HT-29 (cell line): ENCODE measurements at regions not wholly inside any gene's neighbourhood (a gene's known extent, or its start where the extent isn't known, plus 50 kb on each side); places are given as distances from the start of the nearest gene placed in this dataset.

Experiments
- DNase-seq: peaks from one replicate; pipeline ENCODE4 v3.0.0-alpha.2; 2015; ENCODE audit warnings: low spot score

DNA sequence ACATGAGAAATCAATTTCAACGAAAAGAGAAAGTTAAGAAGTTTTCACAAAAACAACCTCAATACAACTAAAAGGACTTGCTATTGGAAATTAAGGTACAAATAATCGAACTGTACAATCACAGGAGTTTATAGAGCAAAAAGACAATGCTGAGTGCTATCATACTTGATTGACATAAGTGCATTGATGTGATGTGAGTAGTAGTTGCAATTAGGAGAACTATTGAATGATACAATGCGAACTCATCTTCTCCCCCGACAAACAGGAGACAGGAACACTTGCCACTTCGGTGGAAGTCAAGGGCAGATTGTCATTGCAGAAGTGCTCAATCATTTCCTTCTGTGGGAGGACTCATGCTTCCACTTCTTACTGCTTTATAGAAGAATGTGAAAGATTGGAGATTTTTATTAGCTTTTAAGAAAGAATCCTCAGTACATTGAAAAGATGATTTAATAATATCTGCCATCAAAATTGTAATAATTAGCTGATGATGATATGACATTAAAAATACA is 276.6 kb upstream of the MPDZ start:
- no peak for DNase-seq

DNA sequence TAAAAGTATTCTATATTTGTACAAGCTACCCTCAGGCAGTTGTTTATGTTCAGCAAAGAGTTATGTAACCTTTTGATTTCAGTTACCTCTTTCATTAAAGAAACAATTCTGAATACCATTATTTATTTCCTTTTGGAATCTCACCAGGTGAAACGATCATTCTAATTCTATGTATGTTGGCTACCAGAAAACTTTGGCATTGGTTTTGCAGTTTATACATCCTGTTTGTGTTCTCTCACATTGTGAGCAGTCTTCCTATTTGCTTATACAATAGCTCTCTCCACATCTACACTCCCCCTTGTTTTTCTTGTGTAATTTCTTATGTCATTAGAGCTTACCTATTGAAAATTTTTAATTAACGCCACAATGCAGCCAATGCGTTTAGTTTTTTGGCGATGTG is 276.0 kb upstream of the MPDZ start:
- no peak for DNase-seq

DNA sequence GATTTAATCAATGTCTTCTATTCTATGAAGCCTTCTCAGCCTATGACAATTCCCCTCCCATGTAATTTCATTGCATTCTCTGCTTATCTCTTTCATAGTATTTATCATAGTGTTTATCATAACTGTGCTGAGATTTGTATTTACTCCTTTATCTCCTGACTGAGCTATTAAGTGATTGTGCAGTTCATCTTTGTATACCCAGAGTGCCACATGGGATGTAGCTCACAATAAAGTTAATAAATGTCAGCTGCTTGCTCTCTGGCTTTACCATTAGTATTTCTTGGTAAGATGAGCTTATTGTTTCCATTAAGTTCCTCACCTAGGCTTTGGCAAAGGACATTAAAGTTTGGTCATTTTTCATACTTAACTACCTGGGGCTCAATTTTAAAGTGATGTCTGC is 275.1 kb upstream of the MPDZ start:
- DNase-seq, result no peak

DNA sequence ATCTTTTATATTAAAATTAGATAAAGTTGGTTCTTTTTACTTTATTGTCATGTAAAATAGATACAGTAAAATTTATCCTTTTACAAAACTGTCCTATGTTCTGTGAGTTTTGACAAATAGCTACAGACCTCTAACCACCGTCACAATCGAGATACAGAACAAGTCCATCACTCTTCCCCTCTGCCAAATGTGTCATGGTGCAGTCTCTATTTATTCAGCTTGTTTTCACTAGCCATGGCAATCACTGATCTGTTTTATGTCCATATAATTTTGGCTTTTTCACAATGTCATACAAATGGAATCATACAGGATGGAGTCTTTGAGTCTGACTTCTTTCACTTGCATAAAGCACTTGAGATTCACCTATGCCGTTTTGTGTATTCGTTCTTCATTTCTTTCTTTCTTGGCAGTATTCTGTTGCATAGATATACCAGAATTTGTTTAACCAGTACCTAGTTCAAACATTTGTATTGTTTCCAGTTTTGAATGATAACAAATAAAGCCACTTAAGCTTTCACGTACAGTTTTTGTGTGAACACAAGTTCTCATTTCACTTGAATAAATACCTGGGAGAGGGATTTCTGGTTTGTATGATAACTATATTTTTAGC is 273.2 kb upstream of the MPDZ start:
- no peak for DNase-seq

DNA sequence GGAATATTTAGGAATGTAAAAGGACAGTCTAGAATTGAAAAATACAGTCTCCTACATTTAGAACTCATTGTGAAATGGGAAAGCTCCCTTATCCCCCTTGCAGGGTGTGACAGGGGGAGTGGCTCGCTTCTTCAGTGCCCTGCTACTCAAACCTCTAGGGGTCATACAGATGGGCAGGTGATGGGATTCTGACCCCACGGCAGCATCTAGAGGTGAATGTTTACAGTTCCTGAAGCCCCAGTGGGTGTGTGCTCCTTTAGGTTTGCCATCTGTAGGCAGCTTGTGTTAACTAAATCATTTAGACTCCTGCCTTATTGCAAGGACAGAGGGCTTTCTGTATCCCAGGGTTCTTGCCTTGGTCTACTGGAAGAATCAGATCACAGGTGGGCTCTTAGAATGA is 271.0 kb upstream of the MPDZ start:
- DNase-seq, result no peak

DNA sequence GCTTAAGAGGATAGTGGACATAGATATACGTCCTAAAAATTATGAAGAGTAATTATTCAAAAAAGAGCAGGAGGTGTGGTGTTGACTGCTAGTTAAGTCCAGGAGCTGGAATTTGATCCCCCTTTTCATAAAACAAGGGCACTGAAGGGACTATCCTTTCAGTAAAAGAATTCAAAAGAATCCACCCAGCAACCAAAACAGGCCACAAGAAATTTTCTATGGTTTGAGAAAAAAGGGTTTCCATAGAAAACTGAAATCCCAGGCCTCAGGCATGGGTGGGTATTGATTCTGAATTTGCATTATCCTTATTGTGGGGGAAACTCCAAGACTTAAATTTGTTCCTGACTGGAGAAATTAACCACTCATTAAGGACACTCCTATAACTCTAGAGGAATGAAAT is 269.0 kb upstream of the MPDZ start:
- DNase-seq, result no peak

DNA sequence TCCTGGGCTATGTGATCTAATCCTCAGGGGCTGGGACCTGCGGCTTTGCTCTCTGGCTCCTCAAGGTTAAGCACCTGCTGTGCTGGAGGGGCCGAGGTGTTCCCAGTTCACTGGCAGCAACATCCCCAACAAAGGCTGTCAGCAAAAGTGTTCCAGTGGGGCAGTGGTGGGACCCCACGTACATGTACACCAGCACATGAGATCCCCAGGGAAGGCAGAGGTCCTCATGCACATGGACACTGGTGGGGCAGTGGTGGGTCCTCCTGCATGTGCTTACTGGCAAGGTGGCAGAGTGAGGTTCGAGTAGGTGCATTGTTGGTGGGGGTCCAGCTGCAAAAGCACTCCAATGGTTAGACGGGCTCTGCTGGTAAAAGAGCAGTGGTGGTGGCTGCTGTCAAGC is 255.6 kb upstream of the MPDZ start:
- DNase-seq, result no peak

DNA sequence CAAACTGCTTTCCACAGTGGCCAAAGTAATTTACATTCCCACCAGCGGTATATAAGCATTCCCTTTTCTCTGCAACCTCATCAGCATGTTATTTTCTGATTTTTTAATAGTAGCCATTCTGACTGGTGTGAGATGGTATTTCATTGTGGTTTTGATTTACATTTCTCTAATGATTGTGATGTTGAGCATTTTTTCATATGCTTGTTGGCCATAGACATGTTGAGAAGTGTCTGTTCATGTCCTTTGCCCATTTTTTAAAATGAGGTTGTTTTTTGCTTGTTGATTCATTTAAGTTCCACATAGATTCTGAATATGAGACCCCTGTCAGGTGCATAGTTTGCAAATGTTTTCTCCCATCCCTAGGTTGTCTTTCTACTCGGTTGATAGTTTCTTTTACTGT is 254.5 kb upstream of the MPDZ start:
- DNase-seq, result no peak

DNA sequence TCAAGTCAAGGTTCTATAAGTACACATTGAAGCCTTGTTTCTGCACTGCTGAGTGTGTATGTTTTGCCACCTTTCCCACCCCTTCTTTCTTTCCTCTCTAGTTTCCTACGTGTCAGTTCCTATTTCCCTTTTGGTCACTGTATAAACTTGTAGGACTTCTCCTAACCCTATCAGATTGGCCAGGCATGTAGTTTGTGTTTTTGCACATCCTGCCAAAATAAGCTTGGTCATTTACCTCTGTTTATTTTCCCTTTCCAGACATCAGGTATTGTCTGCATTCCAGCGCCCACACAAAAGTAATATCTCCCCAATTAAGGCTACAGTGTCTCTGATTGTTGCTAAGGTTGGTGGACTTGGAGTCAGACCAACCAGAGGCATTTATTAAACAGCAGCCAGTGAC is 252.9 kb upstream of the MPDZ start:
- DNase-seq, result no peak

DNA sequence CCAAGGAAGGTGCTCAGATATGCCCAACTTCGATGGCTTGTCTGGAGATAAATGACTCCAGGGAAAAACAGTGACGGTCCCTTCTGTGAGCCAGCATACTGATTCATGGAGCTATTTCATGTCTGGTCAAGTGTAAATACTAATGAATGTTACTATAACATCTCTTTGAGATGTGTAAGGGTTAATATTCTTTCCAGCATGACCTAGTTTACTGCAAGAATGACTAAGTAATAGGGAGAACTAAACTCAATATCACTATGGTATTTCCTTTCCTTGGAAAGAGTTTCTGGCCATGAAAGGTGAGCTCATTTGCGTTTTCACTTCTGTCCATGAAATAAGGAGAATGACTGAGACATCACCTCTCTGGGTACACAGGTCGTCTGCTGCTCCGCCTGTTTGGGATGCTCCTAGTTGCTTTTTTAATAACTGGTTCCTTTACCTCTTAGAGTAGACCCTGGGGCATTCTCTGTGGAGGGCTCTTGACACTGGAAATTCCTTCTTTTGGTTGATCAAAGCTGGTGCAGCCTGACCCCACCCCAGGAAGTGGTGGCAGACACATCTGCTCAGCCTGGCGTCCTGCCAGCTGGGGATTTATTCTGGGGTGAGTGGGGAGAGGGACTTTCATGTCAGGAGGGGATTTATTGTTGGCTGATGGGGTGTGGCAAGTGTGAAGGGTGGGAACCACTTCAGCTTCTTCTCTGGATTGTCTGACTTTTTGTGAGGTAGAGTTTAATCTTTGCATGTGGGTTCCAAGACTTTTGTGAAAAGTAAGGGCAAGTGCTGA is 250.0 kb upstream of the MPDZ start:
- no peak for DNase-seq

DNA sequence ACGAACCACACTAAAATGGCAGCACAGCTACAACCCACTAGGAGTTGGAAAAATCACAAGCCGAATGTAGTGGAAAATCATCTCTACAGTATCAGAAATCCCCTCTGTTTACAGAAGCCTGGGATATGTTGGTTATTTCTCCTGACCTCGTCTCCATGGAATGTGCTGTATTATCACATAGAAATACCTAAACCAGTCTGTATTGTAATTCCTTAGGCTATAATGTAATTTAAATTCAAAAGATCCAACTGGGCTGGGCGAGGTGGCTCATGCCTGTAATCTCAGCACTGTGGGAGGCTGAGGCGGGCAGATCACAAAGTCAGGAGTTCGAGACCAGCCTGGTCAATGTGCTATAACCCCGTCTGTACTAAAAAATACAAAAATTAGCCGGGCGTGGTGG is 244.8 kb upstream of the MPDZ start:
- DNase-seq, result no peak

DNA sequence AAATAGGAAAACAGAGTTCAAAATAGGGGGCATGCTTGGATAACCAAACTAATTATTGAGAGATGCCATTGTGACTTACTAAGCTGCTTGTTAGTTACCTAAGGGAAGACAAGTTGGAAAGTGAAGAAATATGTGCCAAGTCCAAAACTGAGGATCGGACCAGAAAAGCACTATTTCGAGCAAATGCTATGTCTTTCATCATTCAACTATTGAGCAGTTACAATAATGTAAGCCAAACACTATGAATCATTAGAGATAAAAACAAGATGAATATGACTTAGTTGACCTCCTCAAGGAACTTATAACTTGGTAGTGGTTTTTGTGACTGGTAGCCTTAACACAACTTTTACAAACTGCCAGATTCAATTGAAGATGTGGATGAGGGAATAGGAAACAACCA is 240.6 kb upstream of the MPDZ start:
- no peak for DNase-seq

DNA sequence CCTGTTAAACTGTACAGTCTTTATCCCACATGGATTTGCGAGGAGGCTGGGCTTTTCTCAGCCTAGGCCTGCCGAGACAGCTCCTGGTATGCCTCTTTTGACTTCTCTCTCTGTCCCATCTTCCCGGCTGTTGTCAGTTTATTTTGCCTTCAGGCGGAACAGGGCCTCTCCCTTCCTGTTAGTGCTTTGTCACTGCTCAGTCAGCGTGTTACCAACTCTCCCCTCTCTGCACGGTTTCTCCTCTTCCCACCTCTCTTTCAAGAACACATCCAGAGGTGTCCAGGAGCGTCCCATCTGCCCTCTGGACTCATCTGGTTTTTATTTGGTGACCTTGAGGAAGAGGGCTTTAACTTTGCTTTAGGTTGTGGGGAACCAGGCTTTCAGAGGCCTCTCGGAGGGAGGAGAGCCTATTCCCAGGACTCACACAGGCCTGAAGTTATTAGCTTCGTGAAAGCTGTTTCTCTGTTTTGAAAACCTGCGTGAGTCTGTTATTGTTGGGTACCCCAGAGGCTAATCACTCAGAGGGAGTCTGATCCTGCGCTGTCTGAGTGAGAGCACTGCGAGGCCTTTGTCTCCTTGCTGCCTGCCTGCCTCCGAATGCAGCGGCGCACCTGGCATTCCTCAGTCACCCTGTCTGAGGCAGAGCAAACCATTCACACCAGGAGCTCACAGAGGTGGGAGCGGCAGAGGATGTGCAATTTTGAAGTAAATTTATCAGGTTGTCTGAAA is 234.4 kb upstream of the MPDZ start:
- no peak for DNase-seq

DNA sequence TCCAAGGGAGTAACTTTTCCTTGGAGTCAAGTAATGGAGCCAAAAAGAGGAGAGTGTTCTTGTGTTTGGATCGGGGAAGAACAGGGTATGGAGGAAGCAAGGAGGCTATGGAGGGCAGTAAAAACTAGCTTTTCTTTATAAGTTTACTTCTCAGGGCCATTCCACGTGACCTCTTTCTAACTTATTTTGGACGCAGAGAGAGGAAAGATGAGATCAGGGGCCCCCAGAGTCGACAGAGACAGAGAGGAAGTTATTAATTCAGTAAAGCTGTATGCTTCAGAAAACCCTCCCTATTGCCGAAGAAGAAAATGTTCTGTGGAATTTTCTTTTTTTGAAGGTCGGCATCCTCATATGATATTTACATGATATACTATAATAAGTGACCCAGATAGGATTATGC is 233.8 kb upstream of the MPDZ start:
- no peak for DNase-seq

DNA sequence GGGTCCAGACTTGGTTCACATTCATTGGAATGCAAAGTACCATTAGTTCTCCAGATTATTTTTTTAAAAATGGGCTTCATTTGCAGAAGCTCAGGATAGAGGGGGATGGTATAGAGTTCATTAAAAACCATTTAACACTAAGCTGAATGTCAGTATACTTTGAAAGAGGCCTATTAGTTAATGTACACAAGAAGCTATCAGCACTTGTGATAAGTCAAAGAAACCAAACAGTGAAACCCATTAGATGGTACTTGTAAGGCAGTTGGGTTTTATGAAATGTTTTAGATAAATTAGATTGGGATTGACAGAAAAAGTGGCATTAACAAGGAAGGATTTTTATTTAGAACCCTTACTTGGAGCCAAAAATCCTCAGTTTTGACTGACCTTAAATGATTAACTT is 229.2 kb upstream of the MPDZ start:
- DNase-seq, result no peak

DNA sequence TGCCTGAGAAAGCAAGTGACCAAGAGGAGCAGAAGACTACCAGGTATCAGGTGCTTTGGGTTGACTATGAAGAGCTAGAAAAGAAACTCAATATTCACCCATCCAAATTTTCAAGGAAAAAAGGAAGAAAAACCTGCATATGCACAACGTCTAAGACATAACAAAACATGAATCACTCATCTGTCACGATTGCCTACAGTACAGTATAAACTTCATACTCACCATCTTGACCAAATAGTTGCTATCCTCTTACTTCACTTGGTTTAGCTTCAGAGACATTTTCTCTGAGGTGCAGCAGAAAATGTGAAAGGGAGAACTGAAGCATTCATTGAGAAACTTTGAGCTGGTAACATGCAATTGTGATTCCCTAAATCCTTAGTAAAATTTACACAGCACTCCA is 228.6 kb upstream of the MPDZ start:
- DNase-seq, result no peak

DNA sequence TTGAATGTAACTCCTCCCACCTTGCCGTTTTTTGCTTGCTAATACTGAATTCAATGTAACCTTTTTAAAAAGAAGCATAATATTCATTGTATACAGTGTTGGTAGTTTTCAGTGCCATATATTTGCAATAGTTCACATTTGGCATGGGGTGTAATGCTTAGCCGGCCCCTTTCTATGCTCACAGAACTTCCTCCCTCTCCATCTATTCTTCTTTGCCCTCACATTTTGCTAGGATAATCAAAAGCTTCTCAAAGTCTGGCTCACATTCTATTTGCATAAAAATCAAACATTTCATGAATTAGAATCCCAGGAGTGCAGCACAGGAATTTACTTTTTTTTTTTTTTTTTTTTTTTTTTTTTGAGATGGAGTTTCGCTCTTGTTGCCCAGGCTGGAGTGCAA is 226.3 kb upstream of the MPDZ start:
- no peak for DNase-seq

DNA sequence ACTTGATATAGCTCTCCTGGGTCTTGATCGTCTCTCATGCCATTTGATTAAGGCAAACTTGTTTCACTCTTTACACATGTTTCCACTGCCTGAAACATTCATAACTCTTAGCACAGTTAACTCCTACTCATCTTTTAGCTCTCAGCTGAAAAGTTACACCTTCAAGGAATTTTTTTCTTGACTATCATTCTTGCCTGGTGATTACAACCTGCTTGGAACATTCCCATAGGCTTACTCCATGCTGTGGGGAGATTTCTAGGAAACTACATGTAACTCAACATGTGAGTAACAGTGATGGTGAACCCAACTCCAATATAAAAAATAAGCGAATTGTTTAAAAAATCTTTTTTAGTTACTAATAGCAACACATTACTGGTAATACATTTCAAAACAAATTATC is 224.1 kb upstream of the MPDZ start:
- no peak for DNase-seq

DNA sequence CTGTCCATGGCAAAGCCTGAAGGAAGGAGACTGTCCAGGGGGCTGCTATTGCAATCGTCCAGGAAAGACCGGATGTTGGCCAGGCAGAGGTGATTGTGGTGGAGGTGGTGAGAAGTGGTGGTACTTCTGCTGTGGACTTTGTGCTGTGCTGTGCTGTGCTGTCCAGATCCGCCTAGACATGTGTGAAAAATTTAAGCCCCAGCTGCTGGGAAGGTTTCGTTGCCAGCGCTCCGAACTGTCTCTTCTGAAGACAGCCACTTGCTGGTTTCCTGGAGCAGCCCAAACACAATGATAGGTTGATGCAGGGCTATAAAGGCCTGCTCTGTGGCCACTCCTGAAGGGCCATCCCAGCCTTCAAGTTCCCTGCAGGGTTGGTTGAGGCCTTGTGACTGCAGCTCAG is 223.0 kb upstream of the MPDZ start:
- no peak for DNase-seq

DNA sequence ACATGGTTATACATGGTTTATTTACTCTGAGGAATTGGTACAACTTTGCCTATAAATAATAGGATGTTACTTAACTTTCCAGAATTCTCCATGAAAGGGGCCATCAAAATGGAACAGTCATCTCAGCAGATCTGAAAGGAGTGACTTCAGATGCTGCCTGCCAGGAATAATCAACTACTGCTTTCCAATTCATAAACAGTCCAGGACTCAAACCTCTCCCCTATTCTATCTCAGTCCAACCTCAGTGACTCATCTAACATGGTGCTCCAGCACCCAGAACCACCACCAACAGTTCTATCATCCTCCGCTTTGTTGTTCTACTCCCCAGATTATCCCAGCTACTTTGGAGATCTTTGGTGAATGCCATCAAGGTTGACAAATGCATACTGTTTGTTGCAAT is 221.5 kb upstream of the MPDZ start:
- no peak for DNase-seq

DNA sequence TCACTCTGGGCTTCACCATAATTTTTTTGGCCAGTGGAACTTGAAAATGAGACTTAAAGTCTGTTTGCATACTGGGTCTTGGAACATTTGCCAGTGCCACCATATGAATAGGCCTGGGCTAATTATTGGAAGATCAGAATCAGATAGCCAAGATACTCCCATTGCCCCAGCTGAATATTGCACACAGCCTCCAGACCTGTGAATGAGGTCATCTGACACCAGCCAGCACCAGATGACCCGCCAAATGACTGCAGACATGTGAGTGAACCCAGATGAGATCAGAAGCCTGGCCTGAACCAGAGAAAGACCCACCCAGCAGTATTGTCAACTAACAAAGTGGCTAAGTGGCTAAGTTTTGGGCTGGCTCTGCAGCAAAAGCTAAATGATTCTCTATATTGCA is 220.5 kb upstream of the MPDZ start:
- DNase-seq, result no peak

DNA sequence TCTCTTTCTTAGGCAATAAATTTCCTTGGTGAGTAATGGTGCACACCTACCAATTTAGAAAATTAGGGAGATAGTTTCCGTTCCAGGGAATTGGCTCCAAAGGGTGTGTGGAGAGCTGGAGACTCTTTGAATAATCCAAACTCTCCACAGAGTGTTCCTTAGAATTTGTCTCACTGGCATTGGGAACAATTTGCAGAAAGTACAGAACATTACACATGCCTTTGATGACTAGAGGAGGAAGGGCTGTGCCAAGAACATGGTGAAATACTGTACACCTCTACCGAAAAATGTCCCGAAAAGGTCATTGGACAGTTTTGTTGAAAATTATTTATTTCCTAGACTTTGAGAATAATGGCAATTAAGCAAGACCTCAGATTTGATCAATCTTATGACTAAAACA is 214.2 kb upstream of the MPDZ start:
- no peak for DNase-seq
